Activated CD4-positive, alpha-beta memory T cell treated with anti-CD3 and anti-CD28 coated beads, Interleukin-2, amount 10 ng/mL, durations not matched to agents 7 days and 5 days (primary cell): ENCODE measurements at regions not wholly inside any gene's neighbourhood (a gene's known extent, or its start where the extent isn't known, plus 50 kb on each side); places are given as distances from the start of the nearest gene placed in this dataset.
A peak's percentile ranks its signal among the peaks of the same experiment; 100 is the strongest.
"Not testable (repeated sequence)": the region's sequence is repeated elsewhere in the genome, so short reads cannot be mapped to it uniquely, and the experiment has no call there.

Source experiments
- CTCF ChIA-PET: fragments of 350-600 bp; sonication (Branson Sonifier 250); formaldehyde crosslinking; loops from one replicate; lab custom pipeline; 2021; ENCODE audit warnings: antibody characterized with exemption, inconsistent platforms; lab: Charles Lee
- POLR2A ChIA-PET: fragments of 350-600 bp; sonication (Branson Sonifier 250); formaldehyde crosslinking; loops from one replicate; lab custom pipeline; 2021; ENCODE audit warnings: antibody characterized with exemption; lab: Charles Lee
- DNase-seq: peaks from one replicate; pipeline ENCODE4 v3.0.0-alpha.2; 2020
- H3K27ac Mint-ChIP-seq: one replicate; pipeline ENCODE4 v1.8.0; 2021; ENCODE audit warnings: mild to moderate bottlenecking, mixed read lengths
- H3K27me3 Mint-ChIP-seq: one replicate; pipeline ENCODE4 v1.8.0; 2021; ENCODE audit warnings: mixed read lengths
- H3K36me3 Mint-ChIP-seq: one replicate; pipeline ENCODE4 v1.8.0; 2021; ENCODE audit warnings: low read depth, mixed read lengths
- H3K4me1 Mint-ChIP-seq: one replicate; pipeline ENCODE4 v1.8.0; 2021; ENCODE audit warnings: mixed read lengths
- H3K4me3 Mint-ChIP-seq: one replicate; pipeline ENCODE4 v1.8.0; 2021; ENCODE audit warnings: mild to moderate bottlenecking, mixed read lengths
- H3K9me3 Mint-ChIP-seq: one replicate; pipeline ENCODE4 v1.8.0; 2021; ENCODE audit warnings: mixed read lengths

DNA sequence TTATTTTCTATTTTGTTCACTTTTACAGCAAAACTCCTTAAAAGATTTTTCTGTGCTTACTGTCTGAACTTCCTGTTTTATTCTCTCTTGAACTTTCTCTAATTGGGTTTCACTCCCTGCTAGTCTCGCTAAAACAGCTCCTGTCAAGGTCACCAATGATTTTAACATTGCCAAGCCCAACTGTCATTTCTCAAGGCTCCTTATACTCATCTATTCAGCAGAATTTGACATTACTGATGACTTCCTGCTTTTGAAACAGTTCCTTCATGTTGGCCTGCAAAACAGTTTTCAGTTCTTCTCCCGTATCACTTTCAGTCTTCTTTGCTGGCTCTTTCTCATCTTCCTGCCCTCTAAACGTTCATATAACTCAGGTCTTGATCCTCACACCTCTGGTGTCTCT is 268.5 kb upstream of the USP15 start:
- H3K4me1 Mint-ChIP-seq, result no peaks in the 10 kb centered on the region
- H3K36me3 Mint-ChIP-seq, result no peaks in the 10 kb centered on the region
- H3K27ac Mint-ChIP-seq, result no peak overlapping the region
- H3K27me3 Mint-ChIP-seq, result no peaks in the 10 kb centered on the region
- DNase-seq, result no peak
- ChIA-PET CTCF (interaction anchor here (0.6 kb wide), 1 partner anchor 132 kb away, joined by 3 read pairs; no protein-coding TSS in a partner anchor), POLR2A (no interaction called here)
- H3K9me3 Mint-ChIP-seq, result no peaks in the 10 kb centered on the region
- H3K4me3 Mint-ChIP-seq, result no peak overlapping the region

GRCh38 chr12:61993734-61994345 is 266.4 kb upstream of the USP15 start:
- no peak for DNase-seq
- Mint-ChIP-seq H3K36me3 (no peaks in the 10 kb centered on the region), H3K4me1 (no peaks in the 10 kb centered on the region), H3K27me3 (no peaks in the 10 kb centered on the region), H3K9me3 (no peaks in the 10 kb centered on the region), H3K27ac (no peak overlapping the region), H3K4me3 (no peak overlapping the region)
- CTCF ChIA-PET, result interaction anchor here (1.1 kb wide), 1 partner anchor 12 kb away, joined by 3 read pairs; no protein-coding TSS in a partner anchor
- POLR2A ChIA-PET, result no interaction called here

DNA sequence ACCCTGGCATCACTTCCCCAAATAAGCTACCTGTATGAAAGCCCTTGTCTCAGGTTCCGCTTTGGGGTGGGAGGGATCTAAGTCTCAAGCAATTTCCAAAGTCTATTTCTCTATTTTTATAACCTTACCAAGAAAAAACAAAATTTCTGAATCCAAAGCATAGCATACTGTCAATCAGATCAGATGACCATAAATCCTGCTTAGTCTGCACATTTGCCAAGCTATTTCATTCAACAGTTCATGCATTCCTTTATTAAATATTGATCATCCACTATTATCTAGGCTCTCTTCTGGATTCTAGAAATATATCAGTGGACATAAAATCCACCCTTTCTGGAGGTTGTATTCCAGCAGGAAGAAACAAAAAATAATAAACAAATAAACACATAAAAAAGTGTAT is 263.5 kb upstream of the USP15 start:
- DNase-seq, result no peak
- ChIA-PET CTCF (no interaction called here), POLR2A (no interaction called here)
- H3K27me3 Mint-ChIP-seq, result no peaks in the 10 kb centered on the region
- H3K4me1 Mint-ChIP-seq, result no peaks in the 10 kb centered on the region
- H3K9me3 Mint-ChIP-seq, result no peaks in the 10 kb centered on the region
- H3K27ac Mint-ChIP-seq, result no peak overlapping the region
- no peaks in the 10 kb centered on the region for H3K36me3 Mint-ChIP-seq
- no peak overlapping the region for H3K4me3 Mint-ChIP-seq

DNA sequence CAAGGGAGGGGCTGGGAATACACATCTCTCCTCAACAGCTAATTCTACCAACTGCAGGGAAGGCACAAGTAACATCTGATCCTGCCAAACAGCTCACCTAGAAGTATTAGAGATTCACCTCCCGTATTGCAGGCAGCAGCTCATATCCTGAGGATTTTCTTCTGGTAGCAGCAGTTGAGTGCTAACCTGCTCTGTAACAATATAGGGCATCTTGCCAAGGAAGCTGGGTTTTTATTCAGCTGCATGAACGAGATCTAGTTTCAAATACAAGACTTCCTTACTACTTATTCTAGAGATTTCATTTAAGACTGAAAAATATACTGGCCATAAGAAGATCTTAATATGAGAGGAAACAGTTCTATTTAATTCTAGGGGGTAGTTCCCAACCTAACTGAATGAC is 261.4 kb upstream of the USP15 start:
- Mint-ChIP-seq H3K27ac (no peak overlapping the region), H3K9me3 (no peaks in the 10 kb centered on the region), H3K27me3 (no peaks in the 10 kb centered on the region), H3K4me1 (no peaks in the 10 kb centered on the region), H3K4me3 (no peak overlapping the region), H3K36me3 (no peaks in the 10 kb centered on the region)
- ChIA-PET POLR2A (no interaction called here), CTCF (no interaction called here)
- DNase-seq, result no peak

GRCh38 chr12:61999311-61999710 is 260.9 kb upstream of the USP15 start:
- DNase-seq, result no peak
- Mint-ChIP-seq H3K4me3 (no peak overlapping the region), H3K4me1 (no peaks in the 10 kb centered on the region), H3K9me3 (no peaks in the 10 kb centered on the region), H3K36me3 (no peaks in the 10 kb centered on the region), H3K27ac (no peak overlapping the region), H3K27me3 (no peaks in the 10 kb centered on the region)
- ChIA-PET POLR2A (no interaction called here), CTCF (no interaction called here)

DNA sequence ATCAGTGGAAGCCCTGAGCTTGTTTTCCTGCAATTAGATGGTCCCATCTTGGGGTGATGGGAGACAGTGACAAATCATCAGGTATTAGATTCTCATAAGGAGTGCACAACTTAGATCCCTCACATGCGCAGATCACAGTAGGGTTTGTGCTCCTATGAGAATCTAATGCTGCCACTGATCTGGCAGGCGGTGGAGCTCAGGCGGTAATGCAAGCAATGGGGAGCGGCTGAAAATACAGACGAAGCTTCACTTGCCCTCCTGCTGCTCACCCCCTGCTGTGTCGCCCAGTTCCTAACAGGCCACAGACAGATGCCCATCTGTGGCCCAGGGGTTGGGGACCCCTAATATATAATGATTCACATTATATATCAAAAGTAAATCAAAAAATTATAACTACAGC is 258.8 kb upstream of the USP15 start:
- H3K9me3 Mint-ChIP-seq, result no peaks in the 10 kb centered on the region
- DNase-seq, result no peak
- H3K4me3 Mint-ChIP-seq, result no peak overlapping the region
- H3K36me3 Mint-ChIP-seq, result no peaks in the 10 kb centered on the region
- ChIA-PET POLR2A (no interaction called here), CTCF (no interaction called here)
- no peaks in the 10 kb centered on the region for H3K4me1 Mint-ChIP-seq
- H3K27me3 Mint-ChIP-seq, result no peaks in the 10 kb centered on the region
- no peak overlapping the region for H3K27ac Mint-ChIP-seq

- H3K9me3 Mint-ChIP-seq, result no peaks in the 10 kb centered on the region
- no peak for DNase-seq
- no peaks in the 10 kb centered on the region for H3K27me3 Mint-ChIP-seq
- ChIA-PET POLR2A (no interaction called here), CTCF (no interaction called here)
- H3K27ac Mint-ChIP-seq, result no peak overlapping the region
- no peaks in the 10 kb centered on the region for H3K36me3 Mint-ChIP-seq
- no peak overlapping the region for H3K4me3 Mint-ChIP-seq
- no peaks in the 10 kb centered on the region for H3K4me1 Mint-ChIP-seq
These were observed 257.0 kb upstream of the USP15 start for GRCh38 chr12:62003226-62003625.

GRCh38 chr12:62003701-62004100 is 256.5 kb upstream of the USP15 start:
- POLR2A ChIA-PET, result no interaction called here
- no peak overlapping the region for H3K27ac Mint-ChIP-seq
- no peaks in the 10 kb centered on the region for H3K36me3 Mint-ChIP-seq
- no peak overlapping the region for H3K4me3 Mint-ChIP-seq
- CTCF ChIA-PET, result no interaction called here
- H3K27me3 Mint-ChIP-seq, result no peaks in the 10 kb centered on the region
- DNase-seq, result no peak
- H3K4me1 Mint-ChIP-seq, result no peaks in the 10 kb centered on the region
- no peaks in the 10 kb centered on the region for H3K9me3 Mint-ChIP-seq

GRCh38 chr12:62005615-62006014 is 254.6 kb upstream of the USP15 start:
- Mint-ChIP-seq H3K9me3 (no peaks in the 10 kb centered on the region), H3K36me3 (no peaks in the 10 kb centered on the region), H3K27me3 (no peaks in the 10 kb centered on the region), H3K27ac (no peak overlapping the region), H3K4me3 (no peak overlapping the region), H3K4me1 (no peaks in the 10 kb centered on the region)
- CTCF ChIA-PET, result interaction anchor here (1.1 kb wide), 2 partner anchors 11 to 20 kb away, joined by 3 read pairs; no protein-coding TSS in a partner anchor
- no peak for DNase-seq
- POLR2A ChIA-PET, result no interaction called here

DNA sequence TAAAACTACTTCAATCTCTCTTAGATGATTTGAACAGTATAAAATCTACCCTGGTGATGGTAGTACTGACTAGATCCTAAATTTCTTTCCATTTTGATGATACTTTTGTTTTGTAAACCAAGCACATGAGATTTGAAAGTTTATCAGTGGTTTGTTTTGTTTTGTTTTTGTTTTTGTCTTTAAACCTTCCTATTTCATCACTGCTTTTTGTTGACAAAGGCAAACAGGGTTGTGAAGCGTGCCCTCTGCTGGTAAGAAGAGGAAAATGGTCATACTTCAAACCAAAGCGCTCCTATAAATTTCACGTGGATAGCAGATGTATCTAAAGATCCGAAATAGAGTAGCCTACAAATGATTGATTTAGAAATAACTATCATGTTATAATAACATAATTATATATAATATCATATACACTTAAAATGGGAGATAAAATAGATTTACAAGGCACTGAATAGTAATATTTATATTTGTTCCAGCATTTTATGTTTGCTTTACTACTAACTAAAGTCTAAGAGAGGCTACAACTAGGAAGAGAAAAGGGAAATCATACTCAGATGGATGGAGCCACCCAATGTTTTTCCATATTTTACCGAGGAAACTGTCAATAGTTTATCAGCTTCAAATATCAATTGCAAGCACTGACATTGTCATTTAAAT is 254.0 kb upstream of the USP15 start:
- Mint-ChIP-seq H3K27ac (no peak overlapping the region), H3K9me3 (no peaks in the 10 kb centered on the region), H3K4me1 (no peaks in the 10 kb centered on the region), H3K4me3 (no peak overlapping the region), H3K27me3 (no peaks in the 10 kb centered on the region), H3K36me3 (no peaks in the 10 kb centered on the region)
- peak; percentile 18 for DNase-seq
- CTCF ChIA-PET, result interaction anchor here (0.6 to 1.1 kb wide), 3 partner anchors 12 to 848 kb away, joined by 3 to 4 read pairs (median 3); no protein-coding TSS in a partner anchor
- POLR2A ChIA-PET, result no interaction called here

DNA sequence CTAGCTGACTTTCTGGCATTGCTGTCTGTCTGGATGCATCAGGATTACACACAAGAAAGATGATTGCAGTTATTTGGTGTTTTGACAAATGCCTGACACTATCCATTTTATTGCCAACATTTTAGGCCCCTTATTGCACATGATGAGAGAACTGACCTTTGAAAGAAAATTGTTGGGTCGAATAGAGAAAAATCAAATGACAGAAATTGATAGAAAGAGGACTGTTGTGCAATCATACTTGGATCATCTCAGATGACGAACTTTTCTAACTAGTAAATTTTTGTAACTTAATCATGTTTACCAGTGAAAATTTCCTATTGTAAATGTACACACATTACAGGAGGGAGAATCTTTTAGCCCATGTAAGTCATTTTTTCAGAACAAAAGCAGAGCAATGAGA is 251.5 kb upstream of the USP15 start:
- Mint-ChIP-seq H3K27me3 (no peaks in the 10 kb centered on the region), H3K9me3 (no peaks in the 10 kb centered on the region), H3K4me1 (no peaks in the 10 kb centered on the region), H3K4me3 (no peak overlapping the region), H3K27ac (no peak overlapping the region), H3K36me3 (no peaks in the 10 kb centered on the region)
- ChIA-PET POLR2A (no interaction called here), CTCF (no interaction called here)
- no peak for DNase-seq

DNA sequence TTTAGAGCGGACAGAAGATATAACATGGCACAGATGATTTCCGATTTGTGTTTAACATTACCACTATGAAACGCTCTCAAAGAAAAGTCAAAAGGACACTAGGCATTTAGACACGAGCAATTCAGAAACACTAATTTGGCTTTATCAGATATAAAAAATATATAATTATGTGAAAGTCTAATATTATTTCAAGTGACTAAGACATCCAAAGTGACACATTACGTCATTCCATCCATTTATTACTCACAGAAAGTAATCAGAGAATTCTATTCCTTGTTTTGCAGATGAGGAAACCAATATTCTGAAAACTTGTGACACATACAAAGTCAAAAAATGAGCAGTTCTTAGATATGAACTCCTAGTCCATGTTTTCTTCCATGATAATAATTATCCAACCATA is 250.8 kb upstream of the USP15 start:
- no peak for DNase-seq
- Mint-ChIP-seq H3K27ac (no peak overlapping the region), H3K27me3 (no peaks in the 10 kb centered on the region), H3K36me3 (no peaks in the 10 kb centered on the region), H3K9me3 (no peaks in the 10 kb centered on the region), H3K4me3 (no peak overlapping the region), H3K4me1 (no peaks in the 10 kb centered on the region)
- ChIA-PET POLR2A (no interaction called here), CTCF (no interaction called here)

DNA sequence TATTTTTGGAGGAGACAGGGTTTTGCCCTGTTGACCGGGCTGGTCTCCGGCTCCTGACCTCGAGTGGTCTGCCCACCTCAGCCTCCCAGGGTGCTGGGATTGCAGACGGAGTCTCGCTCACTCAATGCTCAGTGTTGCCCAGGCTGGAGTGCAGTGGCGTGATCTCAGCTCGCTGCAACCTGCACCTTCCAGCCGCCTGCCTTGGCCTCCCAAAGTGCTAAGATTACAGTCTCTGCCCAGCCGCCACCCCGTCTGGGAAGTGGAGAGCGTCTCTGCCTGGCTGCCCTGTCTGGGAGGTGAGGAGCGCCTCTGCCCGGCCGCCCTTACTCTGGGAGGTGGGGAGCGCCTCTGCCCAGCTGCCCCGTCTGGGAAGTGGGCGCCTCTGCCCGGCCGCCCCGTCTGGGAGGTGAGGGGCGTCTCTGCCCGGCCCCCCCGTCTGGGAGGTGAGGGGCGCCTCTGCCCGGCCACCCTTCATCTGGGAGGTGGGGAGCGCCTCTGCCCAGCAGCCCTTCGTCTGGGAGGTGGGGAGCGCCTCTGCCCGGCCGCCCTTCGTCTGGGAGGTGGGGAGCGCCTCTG is 249.8 kb upstream of the USP15 start:
- CTCF ChIA-PET, DNase-seq, H3K9me3 Mint-ChIP-seq, H3K36me3 Mint-ChIP-seq, POLR2A ChIA-PET, H3K4me1 Mint-ChIP-seq, H3K27me3 Mint-ChIP-seq, H3K4me3 Mint-ChIP-seq, H3K27ac Mint-ChIP-seq: not testable (repeated sequence)

- CTCF ChIA-PET, H3K27ac Mint-ChIP-seq, H3K36me3 Mint-ChIP-seq, H3K4me1 Mint-ChIP-seq, H3K9me3 Mint-ChIP-seq, POLR2A ChIA-PET, H3K27me3 Mint-ChIP-seq, DNase-seq, H3K4me3 Mint-ChIP-seq: not testable (repeated sequence)
These were observed 249.2 kb upstream of the USP15 start for GRCh38 chr12:62010973-62011372.
